ENCODE measurements at regions not wholly inside any gene's neighbourhood (a gene's known extent, or its start where the extent isn't known, plus 50 kb on each side); places are given as distances from the start of the nearest gene placed in this dataset.

GRCh38 chr7:98483276-98483963 is 82.5 kb upstream of the BAIAP2L1 start:
- TF ChIP-seq CTCF (IDR thresholded peaks at IDR 0.05) (no peak), POLR2A (IDR thresholded peaks at IDR 0.05) (no peak)
